HG02759 (cell line): ENCODE measurements at regions not wholly inside any gene's neighbourhood (a gene's known extent, or its start where the extent isn't known, plus 50 kb on each side); places are given as distances from the start of the nearest gene placed in this dataset.
"Not testable (repeated sequence)": the region's sequence is repeated elsewhere in the genome, so short reads cannot be mapped to it uniquely, and the experiment has no call there.

Experiments
- ATAC-seq: cut with Tn5 transposase; IDR thresholded peaks from one replicate; pipeline ENCODE4 v1.9.1; 2021; ENCODE audit warnings: mild to moderate bottlenecking, moderate library complexity; ENCODE audit not compliant: unreplicated experiment

- ATAC-seq, result no peak
Measured at GRCh38 chr5:60446917-60447316, 253.0 kb downstream of the DEPDC1B start.

- no peak for ATAC-seq
Measured at GRCh38 chr5:60445921-60446320, 254.0 kb downstream of the DEPDC1B start.

GRCh38 chr5:60445427-60445826 is 254.5 kb downstream of the DEPDC1B start:
- no peak for ATAC-seq

- no peak for ATAC-seq
Measured at GRCh38 chr5:60444661-60445360, 255.2 kb downstream of the DEPDC1B start.

- ATAC-seq, result no peak
Measured at GRCh38 chr5:60439552-60439951, 260.4 kb downstream of the DEPDC1B start.

GRCh38 chr5:60437308-60437707 is 262.7 kb downstream of the DEPDC1B start:
- ATAC-seq, result no peak

- peak; percentile 84 for ATAC-seq
Measured at GRCh38 chr5:60436518-60436917, 263.4 kb downstream of the DEPDC1B start.

GRCh38 chr5:60435808-60436207 is 264.2 kb downstream of the DEPDC1B start:
- no peak for ATAC-seq

GRCh38 chr5:60426189-60426588 is 273.8 kb downstream of the DEPDC1B start:
- not testable (repeated sequence) for ATAC-seq

- not testable (repeated sequence) for ATAC-seq
Measured at GRCh38 chr5:60420773-60421172, 279.2 kb downstream of the DEPDC1B start.

- ATAC-seq, result no peak
Measured at GRCh38 chr5:60417500-60418181, 282.3 kb downstream of the DEPDC1B start.

- no peak for ATAC-seq
Measured at GRCh38 chr5:60415443-60415842, 284.5 kb downstream of the DEPDC1B start.

- ATAC-seq, result no peak
Measured at GRCh38 chr5:60410427-60410826, 289.5 kb downstream of the DEPDC1B start.

GRCh38 chr5:60404171-60404570 is 295.8 kb downstream of the DEPDC1B start:
- ATAC-seq, result no peak

- no peak for ATAC-seq
Measured at GRCh38 chr5:60403343-60404006, 296.5 kb downstream of the DEPDC1B start.

GRCh38 chr5:60402161-60402785 is 297.7 kb downstream of the DEPDC1B start:
- no peak for ATAC-seq

- ATAC-seq, result no peak
Measured at GRCh38 chr5:60401526-60401925, 298.4 kb downstream of the DEPDC1B start.

GRCh38 chr5:60399507-60399906 is 300.5 kb downstream of the DEPDC1B start:
- no peak for ATAC-seq

GRCh38 chr5:60395712-60396329 is 304.1 kb downstream of the DEPDC1B start:
- no peak for ATAC-seq

- no peak for ATAC-seq
Measured at GRCh38 chr5:60387051-60387440, 312.9 kb downstream of the DEPDC1B start.

- ATAC-seq, result no peak
Measured at GRCh38 chr5:60386436-60387050, 313.4 kb downstream of the DEPDC1B start.
